OCI-LY1 (cell line): ENCODE measurements at regions not wholly inside any gene's neighbourhood (a gene's known extent, or its start where the extent isn't known, plus 50 kb on each side); places are given as distances from the start of the nearest gene placed in this dataset.

Experiments
- H2AFZ ChIP-seq: fragments of 200-600 bp; sonication (generic), shearing (Covaris generic); 2 replicates; pipeline ENCODE4 v1.6.0; 2014; ENCODE audit warnings: antibody characterized with exemption, mild to moderate bottlenecking, low read length
- H3F3A ChIP-seq: fragments of 200-600 bp; sonication (generic), shearing (Covaris generic); 2 replicates; pipeline ENCODE4 v1.6.0; 2014; ENCODE audit warnings: mild to moderate bottlenecking, antibody characterized with exemption, low read length, moderate library complexity; ENCODE audit not compliant: insufficient read depth
- H3K27ac ChIP-seq: fragments of 200-600 bp; sonication (generic); 2 replicates; pipeline ENCODE4 v1.5.1; 2014; ENCODE audit warnings: low read length, mixed run types, mild to moderate bottlenecking, low read depth; ENCODE audit not compliant: poor library complexity, severe bottlenecking
- H3K27me3 ChIP-seq: fragments of 200-600 bp; sonication (generic); 2 replicates; pipeline ENCODE4 v1.6.0; 2014; ENCODE audit warnings: antibody characterized with exemption, mild to moderate bottlenecking, low read length, moderate library complexity; ENCODE audit not compliant: insufficient read depth
- H3K36me3 ChIP-seq: fragments of 200-600 bp; sonication (generic); 2 replicates; pipeline ENCODE4 v1.6.1; 2014; ENCODE audit warnings: mild to moderate bottlenecking, antibody characterized with exemption, low read length, moderate library complexity, mixed read lengths; ENCODE audit not compliant: insufficient read depth
- H3K4me1 ChIP-seq: fragments of 200-600 bp; sonication (generic); 2 replicates; pipeline ENCODE4 v1.5.1; 2014; ENCODE audit warnings: mild to moderate bottlenecking, low read length, moderate library complexity; ENCODE audit not compliant: insufficient read depth, severe bottlenecking
- H3K4me2 ChIP-seq: fragments of 200-600 bp; sonication (generic), shearing (Covaris generic); 2 replicates; pipeline ENCODE4 v1.6.1; 2014; ENCODE audit warnings: low read length
- H3K4me3 ChIP-seq: fragments of 200-600 bp; sonication (generic); 2 replicates; pipeline ENCODE4 v1.5.1; 2014; ENCODE audit warnings: low read length, low read depth, mild to moderate bottlenecking, mixed read lengths; ENCODE audit not compliant: poor library complexity, severe bottlenecking
- H3K79me2 ChIP-seq: fragments of 200-600 bp; shearing (Covaris generic); 2 replicates; pipeline ENCODE4 v1.6.1; 2016; ENCODE audit warnings: mixed run types, low read length, mixed read lengths; ENCODE audit not compliant: insufficient read depth
- H3K9ac ChIP-seq: fragments of 200-600 bp; sonication (generic), shearing (Covaris generic); 2 replicates; pipeline ENCODE4 v1.6.1; 2014; ENCODE audit warnings: mild to moderate bottlenecking, low read length, mixed read lengths
- H3K9me2 ChIP-seq: fragments of 200-600 bp; sonication (generic), shearing (Covaris generic); 2 replicates; pipeline ENCODE4 v1.6.1; 2014; ENCODE audit warnings: low read depth, mild to moderate bottlenecking, low read length, mixed read lengths
- H3K9me3 ChIP-seq: fragments of 200-600 bp; shearing (Covaris generic); 2 replicates; pipeline ENCODE4 v1.6.1; 2014; ENCODE audit warnings: low read length, mixed read lengths
- H4K20me1 ChIP-seq: fragments of 200-600 bp; sonication (generic), shearing (Covaris generic); 2 replicates; pipeline ENCODE4 v1.6.0; 2016; ENCODE audit warnings: mild to moderate bottlenecking, low read length; ENCODE audit not compliant: insufficient read depth
- CTCF ChIP-seq: fragments of 200-600 bp; sonication (generic), shearing (Covaris generic); IDR thresholded peaks from 2 replicates; pipeline ENCODE4 v1.5.1; 2017; ENCODE audit warnings: mild to moderate bottlenecking, antibody characterized with exemption, low read length, moderate library complexity, mixed read lengths
- EZH2 ChIP-seq: fragments of 200-600 bp; sonication (generic), shearing (Covaris generic); IDR thresholded peaks from 2 replicates; pipeline ENCODE4 v1.8.0; 2017; ENCODE audit warnings: borderline replicate concordance, mixed run types, mild to moderate bottlenecking, antibody characterized with exemption, low read length, moderate library complexity, mixed read lengths

- H3K27me3 ChIP-seq, result no peaks in the 10 kb centered on the region
- H3K79me2 ChIP-seq, result no peaks in the 10 kb centered on the region
- H3F3A ChIP-seq, result no peaks in the 10 kb centered on the region
- no peaks in the 10 kb centered on the region for H3K4me1 ChIP-seq
- no peaks in the 10 kb centered on the region for H3K9me2 ChIP-seq
- H4K20me1 ChIP-seq, result no peaks in the 10 kb centered on the region
- H3K36me3 ChIP-seq, result no peaks in the 10 kb centered on the region
- no peak overlapping the region for H3K9ac ChIP-seq
- TF ChIP-seq CTCF, result no peak
- no peak for TF ChIP-seq EZH2
- no peak overlapping the region for H3K4me3 ChIP-seq
- H3K4me2 ChIP-seq, result no peak overlapping the region
- H3K9me3 ChIP-seq, result no peaks in the 10 kb centered on the region
- no peak overlapping the region for H2AFZ ChIP-seq
- H3K27ac ChIP-seq, result no peak overlapping the region
Observed at GRCh38 chr16:54366943-54367342, 80.4 kb upstream of the IRX3 start.

GRCh38 chr16:54365990-54366634, 79.5 kb upstream of the IRX3 start:
- H3K9me3 ChIP-seq, result no peaks in the 10 kb centered on the region
- no peak overlapping the region for H3K4me3 ChIP-seq
- no peaks in the 10 kb centered on the region for H3F3A ChIP-seq
- no peaks in the 10 kb centered on the region for H3K36me3 ChIP-seq
- no peak for TF ChIP-seq CTCF
- TF ChIP-seq EZH2, result no peak
- H3K27me3 ChIP-seq, result no peaks in the 10 kb centered on the region
- H3K79me2 ChIP-seq, result no peaks in the 10 kb centered on the region
- H3K27ac ChIP-seq, result no peak overlapping the region
- no peak overlapping the region for H2AFZ ChIP-seq
- H3K9ac ChIP-seq, result no peak overlapping the region
- no peaks in the 10 kb centered on the region for H4K20me1 ChIP-seq
- H3K9me2 ChIP-seq, result no peaks in the 10 kb centered on the region
- H3K4me2 ChIP-seq, result no peak overlapping the region
- H3K4me1 ChIP-seq, result no peaks in the 10 kb centered on the region

- no peak overlapping the region for H3K9ac ChIP-seq
- H4K20me1 ChIP-seq, result no peaks in the 10 kb centered on the region
- H3K4me3 ChIP-seq, result no peak overlapping the region
- TF ChIP-seq CTCF (no peak), EZH2 (no peak)
- H3K4me2 ChIP-seq, result no peak overlapping the region
- H3K4me1 ChIP-seq, result no peaks in the 10 kb centered on the region
- no peaks in the 10 kb centered on the region for H3F3A ChIP-seq
- H3K36me3 ChIP-seq, result no peaks in the 10 kb centered on the region
- no peaks in the 10 kb centered on the region for H3K79me2 ChIP-seq
- no peaks in the 10 kb centered on the region for H3K9me3 ChIP-seq
- H3K27me3 ChIP-seq, result no peaks in the 10 kb centered on the region
- H2AFZ ChIP-seq, result no peak overlapping the region
- H3K27ac ChIP-seq, result no peak overlapping the region
- no peaks in the 10 kb centered on the region for H3K9me2 ChIP-seq
Observed at GRCh38 chr16:54363766-54364165, 77.2 kb upstream of the IRX3 start.
